T-helper 1 cell treated with Interleukin-12 subunit alpha and Interleukin-12 subunit beta and Interleukin-4 antibody, amounts not matched to agents 30 μg/mL and 1 μg/mL, for 36 hours (primary cell): ENCODE measurements at regions not wholly inside any gene's neighbourhood (a gene's known extent, or its start where the extent isn't known, plus 50 kb on each side); places are given as distances from the start of the nearest gene placed in this dataset.

ENCODE experiments used
- H3K27ac Mint-ChIP-seq: one replicate; pipeline ENCODE4 v1.8.0; 2021; ENCODE audit warnings: mild to moderate bottlenecking, mixed read lengths
- H3K27me3 Mint-ChIP-seq: one replicate; pipeline ENCODE4 v1.8.0; 2021; ENCODE audit warnings: low read depth, mixed read lengths
- H3K36me3 Mint-ChIP-seq: one replicate; pipeline ENCODE4 v1.8.0; 2021; ENCODE audit warnings: low read depth, mixed read lengths
- H3K4me1 Mint-ChIP-seq: one replicate; pipeline ENCODE4 v1.8.0; 2021; ENCODE audit warnings: low read depth, mixed read lengths
- H3K4me3 Mint-ChIP-seq: one replicate; pipeline ENCODE4 v1.8.0; 2021; ENCODE audit warnings: mild to moderate bottlenecking, moderate library complexity, mixed read lengths
- H3K9me3 Mint-ChIP-seq: one replicate; pipeline ENCODE4 v1.8.0; 2021; ENCODE audit warnings: mixed read lengths

GRCh38 chr9:84145031-84145430 is 164.4 kb downstream of the RMI1 start:
- no peaks in the 10 kb centered on the region for H3K36me3 Mint-ChIP-seq
- peaks cover 7% of the 10 kb centered on the region for H3K4me1 Mint-ChIP-seq
- peaks cover 31% of the 10 kb centered on the region for H3K27me3 Mint-ChIP-seq
- no peak overlapping the region for H3K27ac Mint-ChIP-seq
- H3K4me3 Mint-ChIP-seq = no peak overlapping the region
- no peaks in the 10 kb centered on the region for H3K9me3 Mint-ChIP-seq

GRCh38 chr9:84145780-84146179 is 165.2 kb downstream of the RMI1 start:
- Mint-ChIP-seq H3K4me3 (no peak overlapping the region), H3K9me3 (no peaks in the 10 kb centered on the region), H3K27me3 (peaks cover 25% of the 10 kb centered on the region), H3K36me3 (no peaks in the 10 kb centered on the region), H3K27ac (no peak overlapping the region), H3K4me1 (peaks cover 2% of the 10 kb centered on the region)

DNA sequence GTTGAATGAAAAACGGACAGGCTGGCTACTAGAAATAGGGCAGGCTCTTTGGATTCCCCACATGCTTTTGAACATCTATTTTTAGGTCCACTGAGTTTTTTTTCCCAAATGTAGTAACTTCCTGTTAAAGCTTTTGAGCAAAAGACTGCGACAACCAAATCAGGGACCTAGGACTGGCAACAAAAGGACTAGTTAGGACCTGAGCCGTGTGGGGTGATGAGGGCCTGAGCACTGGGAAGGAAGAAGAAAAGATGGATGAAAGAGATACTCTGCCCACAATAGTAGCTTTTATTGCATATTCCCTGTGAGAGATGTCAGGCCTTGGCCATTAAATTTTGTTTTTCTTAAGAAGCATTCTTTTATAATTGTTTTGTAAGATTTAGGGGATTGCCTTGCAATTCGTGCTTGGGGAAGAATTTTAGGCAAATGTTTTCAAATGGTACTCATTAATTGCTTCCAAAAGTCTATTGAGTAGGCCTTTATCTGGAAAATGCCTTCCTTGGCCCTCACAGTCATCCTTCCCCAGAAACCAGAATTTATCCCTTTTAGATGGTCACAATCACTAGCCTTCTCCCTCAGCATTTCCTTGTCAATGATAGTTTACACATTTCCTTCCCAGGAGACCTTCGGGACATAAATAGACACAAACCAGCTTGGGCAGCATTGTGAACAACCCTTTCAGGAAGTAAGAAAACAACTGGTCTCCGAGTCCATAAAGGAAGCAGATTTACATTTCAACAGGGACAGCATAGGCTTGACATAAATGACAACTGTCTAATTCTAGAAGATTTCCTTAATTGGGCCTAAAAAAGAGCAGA is 166.5 kb downstream of the RMI1 start:
- no peak overlapping the region for H3K27ac Mint-ChIP-seq
- no peaks in the 10 kb centered on the region for H3K36me3 Mint-ChIP-seq
- peaks cover 11% of the 10 kb centered on the region for H3K27me3 Mint-ChIP-seq
- no peaks in the 10 kb centered on the region for H3K9me3 Mint-ChIP-seq
- no peaks in the 10 kb centered on the region for H3K4me1 Mint-ChIP-seq
- no peak overlapping the region for H3K4me3 Mint-ChIP-seq

DNA sequence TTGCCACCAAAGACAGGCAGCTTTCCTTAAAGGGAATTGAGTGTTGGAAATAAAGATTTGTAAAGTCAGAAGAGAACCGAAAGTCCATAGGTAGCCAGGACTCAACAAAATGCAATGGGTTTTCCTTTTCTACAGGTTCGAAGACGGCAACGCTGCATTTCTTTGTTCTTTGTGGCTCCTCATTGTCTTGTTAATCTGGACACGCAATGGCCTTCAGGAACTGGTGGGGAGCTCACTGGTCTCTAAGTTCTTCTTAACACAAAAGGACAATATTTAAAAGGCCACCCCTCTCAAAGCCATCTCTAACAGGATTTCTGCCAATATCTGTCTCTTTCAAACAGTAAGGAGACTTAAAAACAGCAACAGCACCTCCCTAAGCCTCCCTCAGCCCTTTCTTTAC is 170.6 kb downstream of the RMI1 start:
- Mint-ChIP-seq H3K27ac (no peak overlapping the region), H3K4me3 (no peak overlapping the region), H3K27me3 (peaks cover 15% of the 10 kb centered on the region), H3K4me1 (no peaks in the 10 kb centered on the region), H3K36me3 (no peaks in the 10 kb centered on the region), H3K9me3 (no peaks in the 10 kb centered on the region)

DNA sequence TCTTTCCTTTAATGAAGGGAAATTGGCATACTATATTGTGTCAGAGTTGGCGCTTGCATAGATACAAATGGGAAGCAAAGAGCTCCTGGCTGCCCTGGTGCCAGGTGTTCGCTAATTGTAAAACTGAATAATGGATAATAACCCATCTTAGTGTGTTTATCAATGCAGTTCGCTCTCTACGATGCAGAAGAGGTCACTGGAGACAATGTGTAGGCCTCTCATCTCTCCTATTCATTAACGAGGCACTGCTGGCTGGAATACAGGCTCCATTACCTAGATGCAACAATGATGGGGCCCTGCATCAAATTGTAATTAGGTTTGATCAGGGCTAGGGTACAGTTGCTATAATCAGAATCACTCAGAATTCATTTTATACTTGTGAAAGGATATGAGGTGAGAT is 171.0 kb downstream of the RMI1 start:
- no peaks in the 10 kb centered on the region for H3K4me1 Mint-ChIP-seq
- H3K36me3 Mint-ChIP-seq = no peaks in the 10 kb centered on the region
- H3K27ac Mint-ChIP-seq = no peak overlapping the region

DNA sequence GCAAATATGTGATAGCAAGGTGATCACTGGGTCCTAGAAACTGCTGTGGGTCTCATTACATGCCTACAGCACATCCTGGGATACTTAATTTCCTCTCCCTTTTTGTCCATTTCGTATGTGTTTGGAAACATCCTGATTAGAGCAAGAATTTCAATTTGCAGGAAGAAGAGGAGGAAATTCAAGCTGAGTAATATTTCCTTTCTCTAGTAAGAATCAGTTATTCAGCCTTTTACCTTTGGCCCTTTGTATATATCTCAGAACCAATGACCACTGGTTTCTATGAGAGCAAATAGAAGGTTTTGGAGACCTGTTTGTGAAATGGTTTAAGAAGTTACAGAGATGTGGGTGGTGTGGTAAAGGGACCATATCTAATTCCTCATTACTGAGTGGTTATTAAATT is 171.6 kb downstream of the RMI1 start:
- Mint-ChIP-seq H3K4me1 (no peaks in the 10 kb centered on the region), H3K36me3 (no peaks in the 10 kb centered on the region), H3K27me3 (peaks cover 15% of the 10 kb centered on the region), H3K4me3 (no peak overlapping the region), H3K27ac (no peak overlapping the region), H3K9me3 (no peaks in the 10 kb centered on the region)

More for the DNA sequence above, 171.0 kb downstream of the RMI1 start:
- no peaks in the 10 kb centered on the region for H3K9me3 Mint-ChIP-seq
- peaks cover 15% of the 10 kb centered on the region for H3K27me3 Mint-ChIP-seq
- H3K4me3 Mint-ChIP-seq = no peak overlapping the region

DNA sequence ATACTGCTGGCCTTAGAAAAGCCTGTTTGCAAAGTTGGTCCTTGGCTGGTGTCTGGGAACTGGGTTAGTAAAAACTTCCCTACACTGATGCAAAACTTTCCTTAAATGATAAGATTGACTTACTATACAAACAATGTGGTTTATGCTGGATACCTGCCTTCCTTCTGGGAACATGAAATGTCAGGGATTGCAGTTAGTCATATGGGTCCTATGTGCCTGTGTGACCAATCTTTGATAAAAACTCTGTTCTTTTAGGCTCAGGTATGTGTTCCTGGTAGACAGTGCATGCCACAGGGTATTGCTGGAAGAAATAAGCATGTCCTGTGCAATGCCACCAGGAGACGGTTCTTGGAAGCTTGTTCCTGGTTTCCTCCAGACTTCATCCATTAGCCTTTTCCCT is 173.3 kb downstream of the RMI1 start:
- Mint-ChIP-seq H3K4me3 (no peak overlapping the region), H3K36me3 (no peaks in the 10 kb centered on the region), H3K27me3 (peaks cover 23% of the 10 kb centered on the region), H3K9me3 (no peaks in the 10 kb centered on the region), H3K27ac (no peak overlapping the region), H3K4me1 (no peaks in the 10 kb centered on the region)

GRCh38 chr9:84154320-84154719 is 173.7 kb downstream of the RMI1 start:
- Mint-ChIP-seq H3K27me3 (peaks cover 27% of the 10 kb centered on the region), H3K27ac (no peak overlapping the region), H3K36me3 (no peaks in the 10 kb centered on the region), H3K4me1 (no peaks in the 10 kb centered on the region), H3K4me3 (no peak overlapping the region), H3K9me3 (no peaks in the 10 kb centered on the region)

DNA sequence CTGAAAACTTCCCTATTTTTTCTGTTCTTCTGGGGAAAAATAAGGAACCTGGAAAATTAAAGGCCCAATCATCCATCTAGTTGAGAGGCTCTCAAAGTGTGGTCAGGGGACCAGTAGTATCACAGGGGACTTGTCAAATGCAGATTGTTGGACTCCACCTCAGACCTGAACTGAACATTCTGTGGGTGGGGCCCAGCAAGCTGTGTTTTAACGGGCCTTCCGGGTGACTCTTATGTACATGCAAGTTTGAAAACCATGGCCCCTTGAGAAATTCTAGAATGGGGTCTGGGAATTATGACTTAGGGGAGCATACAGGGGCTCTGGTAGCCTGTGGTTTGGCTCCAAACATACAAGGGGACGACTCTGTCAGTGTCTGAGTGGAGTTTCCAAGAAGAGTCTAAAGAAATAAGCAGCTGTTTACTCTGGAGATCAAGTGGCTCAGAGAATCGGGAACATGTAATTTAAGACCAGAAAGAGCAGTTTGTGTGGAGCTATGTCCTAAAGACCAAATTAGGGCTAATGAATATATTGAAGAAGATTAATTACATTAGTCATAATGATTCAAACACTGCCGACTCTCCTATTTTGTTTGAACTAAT is 177.4 kb downstream of the SLC28A3 start:
- no peak overlapping the region for H3K4me3 Mint-ChIP-seq
- no peaks in the 10 kb centered on the region for H3K36me3 Mint-ChIP-seq
- peaks cover 32% of the 10 kb centered on the region for H3K27me3 Mint-ChIP-seq
- no peak overlapping the region for H3K27ac Mint-ChIP-seq
- H3K4me1 Mint-ChIP-seq = no peaks in the 10 kb centered on the region
- H3K9me3 Mint-ChIP-seq = no peaks in the 10 kb centered on the region

DNA sequence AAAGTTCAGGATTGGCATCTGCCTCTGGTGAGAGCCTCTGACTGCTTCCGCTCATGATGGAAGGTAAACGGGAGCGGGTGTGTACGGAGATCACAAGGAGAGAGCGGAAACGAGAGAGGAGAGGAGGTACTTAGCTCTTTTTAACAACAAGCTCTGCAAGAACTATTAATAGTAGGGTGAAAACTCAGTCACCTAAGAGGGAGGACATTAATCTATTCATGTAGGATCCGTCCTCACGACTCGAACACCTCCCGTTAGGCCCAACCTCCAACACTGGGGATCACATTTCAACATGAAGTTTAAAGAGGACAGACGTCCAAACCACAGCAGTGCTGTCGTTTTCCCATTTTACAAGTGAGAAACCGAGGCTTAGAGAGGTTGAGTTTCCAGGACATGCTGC is 173.7 kb downstream of the SLC28A3 start:
- Mint-ChIP-seq H3K4me3 (no peak overlapping the region), H3K4me1 (no peaks in the 10 kb centered on the region), H3K27me3 (peaks cover 8% of the 10 kb centered on the region), H3K27ac (no peak overlapping the region), H3K9me3 (no peaks in the 10 kb centered on the region), H3K36me3 (no peaks in the 10 kb centered on the region)

- peaks cover 5% of the 10 kb centered on the region for H3K4me1 Mint-ChIP-seq
- peaks cover 12% of the 10 kb centered on the region for H3K27me3 Mint-ChIP-seq
- no peak overlapping the region for H3K27ac Mint-ChIP-seq
- no peaks in the 10 kb centered on the region for H3K9me3 Mint-ChIP-seq
- no peak overlapping the region for H3K4me3 Mint-ChIP-seq
- H3K36me3 Mint-ChIP-seq = no peaks in the 10 kb centered on the region
These were observed 171.3 kb downstream of the SLC28A3 start for GRCh38 chr9:84169240-84169639.

DNA sequence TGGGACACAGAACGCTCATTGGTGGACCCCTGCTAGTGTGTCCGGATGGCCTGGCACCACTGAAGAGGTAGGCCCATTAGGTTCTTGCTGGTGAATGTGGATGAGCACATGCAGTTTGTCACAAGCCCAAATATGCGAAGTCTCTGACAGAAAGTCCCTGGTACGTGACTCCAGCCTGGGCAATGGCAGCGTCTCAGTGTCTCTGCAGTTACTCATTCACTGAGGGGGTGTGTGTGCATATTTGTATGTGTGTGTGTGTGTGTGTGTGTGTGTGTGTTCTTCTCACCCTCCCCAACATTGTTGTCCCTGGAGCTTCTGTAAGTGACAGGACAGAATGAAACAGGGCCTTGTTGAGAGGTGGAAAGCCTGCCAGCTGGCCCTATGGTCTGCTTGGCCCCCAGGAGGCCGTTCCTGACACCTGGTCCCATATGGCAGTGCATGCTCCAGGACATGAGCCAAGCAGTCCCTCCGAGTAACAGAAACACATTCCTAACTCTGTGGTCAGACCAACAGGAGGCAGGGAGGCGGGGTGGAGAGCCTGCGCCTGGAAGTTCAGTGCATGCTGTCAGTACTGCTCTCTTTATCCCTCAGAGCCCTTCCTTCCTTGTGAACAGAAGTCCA is 169.9 kb downstream of the SLC28A3 start:
- Mint-ChIP-seq H3K36me3 (no peaks in the 10 kb centered on the region), H3K4me3 (no peak overlapping the region), H3K27me3 (peaks cover 12% of the 10 kb centered on the region), H3K9me3 (no peaks in the 10 kb centered on the region), H3K4me1 (peaks cover 10% of the 10 kb centered on the region), H3K27ac (no peak overlapping the region)

DNA sequence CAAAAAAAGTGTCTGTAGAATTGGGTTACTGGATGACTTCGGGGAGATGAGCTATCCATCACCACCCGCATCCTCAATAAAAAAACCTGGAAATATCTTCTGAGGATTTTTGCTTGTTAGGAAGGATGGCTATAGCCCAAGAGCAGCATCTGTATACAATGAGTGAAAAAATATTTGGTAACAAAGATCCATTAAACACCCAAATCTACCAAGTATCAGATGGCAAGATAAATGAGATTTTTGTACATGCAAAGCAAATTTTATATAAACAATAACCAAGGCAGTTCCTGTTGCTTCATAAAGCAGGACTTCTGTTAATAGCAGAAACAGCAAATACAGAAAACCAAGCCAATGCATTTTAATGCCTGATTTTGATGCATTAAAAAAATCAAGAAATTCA is 166.6 kb downstream of the SLC28A3 start:
- no peak overlapping the region for H3K4me3 Mint-ChIP-seq
- H3K36me3 Mint-ChIP-seq = no peaks in the 10 kb centered on the region
- H3K27me3 Mint-ChIP-seq = peaks cover 9% of the 10 kb centered on the region
- no peak overlapping the region for H3K27ac Mint-ChIP-seq
- H3K4me1 Mint-ChIP-seq = peaks cover 10% of the 10 kb centered on the region
- peaks cover 2% of the 10 kb centered on the region for H3K9me3 Mint-ChIP-seq

GRCh38 chr9:84174486-84174885 is 166.1 kb downstream of the SLC28A3 start:
- Mint-ChIP-seq H3K27ac (no peak overlapping the region), H3K4me1 (peaks cover 10% of the 10 kb centered on the region), H3K9me3 (peaks cover 4% of the 10 kb centered on the region), H3K36me3 (no peaks in the 10 kb centered on the region), H3K27me3 (peaks cover 9% of the 10 kb centered on the region), H3K4me3 (no peak overlapping the region)

DNA sequence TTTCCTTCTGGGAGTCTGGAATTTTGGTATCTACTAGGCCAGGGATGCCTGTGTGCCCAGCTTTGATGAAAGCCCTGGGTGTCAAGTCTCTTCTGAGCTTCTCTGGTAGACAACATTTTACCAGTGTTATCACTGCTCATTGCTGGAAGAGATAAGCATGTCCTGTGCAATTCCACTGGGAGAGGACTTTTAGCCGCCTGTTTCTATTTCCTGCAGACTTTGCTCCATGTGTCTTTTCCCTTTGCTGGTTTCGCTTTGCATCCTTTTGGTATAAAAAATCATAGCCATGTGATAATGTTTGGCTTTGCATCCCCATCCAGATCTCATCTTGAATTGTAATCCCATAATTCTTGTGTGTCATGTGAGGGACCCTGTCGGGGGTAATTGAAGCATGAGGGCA is 163.2 kb downstream of the SLC28A3 start:
- Mint-ChIP-seq H3K27me3 (peaks cover 9% of the 10 kb centered on the region), H3K4me1 (peaks cover 10% of the 10 kb centered on the region), H3K9me3 (peaks cover 4% of the 10 kb centered on the region), H3K4me3 (no peak overlapping the region), H3K36me3 (no peaks in the 10 kb centered on the region), H3K27ac (no peak overlapping the region)
